ENCODE measurements at regions not wholly inside any gene's neighbourhood (a gene's known extent, or its start where the extent isn't known, plus 50 kb on each side); places are given as distances from the start of the nearest gene placed in this dataset.
A peak's percentile ranks its signal among the peaks of the same experiment; 100 is the strongest.

DNA sequence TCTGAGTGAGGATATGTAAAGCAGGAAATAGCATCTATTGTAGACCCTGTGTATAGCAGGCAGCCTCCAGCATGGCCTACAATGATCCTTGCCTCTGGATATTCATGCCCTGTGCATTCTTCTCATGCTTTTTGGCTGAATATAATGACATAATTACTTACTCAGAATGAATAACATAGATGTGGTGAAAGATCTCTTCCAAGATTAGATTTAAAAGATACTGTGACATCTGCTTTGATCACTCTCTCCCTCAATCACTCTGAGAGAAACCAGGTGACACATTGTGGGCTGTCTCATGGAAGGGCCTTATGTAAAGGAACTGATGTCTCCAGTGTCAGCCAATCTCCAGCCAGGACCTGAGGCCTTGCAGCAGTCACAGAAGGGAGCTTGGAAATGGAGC lies 376.7 kb downstream of the DNAH5 start:
- H3K4me1 ChIP-seq: no peaks in the 10 kb centered on the region
- no peak overlapping the region for H3K9ac ChIP-seq (ENCODE audit: low read depth in 2 of 2, low read length in 2 of 2)
- intact Hi-C loops (cut with DNase I): no loop called here
- no peaks in the 10 kb centered on the region for H3K36me3 ChIP-seq
- H3K27ac ChIP-seq: no peak overlapping the region
- H3K9me3 ChIP-seq: no peaks in the 10 kb centered on the region
- no peak for TF ChIP-seq CTCF (IDR thresholded peaks at IDR 0.05)
- H3K4me3 ChIP-seq: no peak overlapping the region
- no peaks in the 10 kb centered on the region for H3K27me3 ChIP-seq
- no peak for DNase-seq

DNA sequence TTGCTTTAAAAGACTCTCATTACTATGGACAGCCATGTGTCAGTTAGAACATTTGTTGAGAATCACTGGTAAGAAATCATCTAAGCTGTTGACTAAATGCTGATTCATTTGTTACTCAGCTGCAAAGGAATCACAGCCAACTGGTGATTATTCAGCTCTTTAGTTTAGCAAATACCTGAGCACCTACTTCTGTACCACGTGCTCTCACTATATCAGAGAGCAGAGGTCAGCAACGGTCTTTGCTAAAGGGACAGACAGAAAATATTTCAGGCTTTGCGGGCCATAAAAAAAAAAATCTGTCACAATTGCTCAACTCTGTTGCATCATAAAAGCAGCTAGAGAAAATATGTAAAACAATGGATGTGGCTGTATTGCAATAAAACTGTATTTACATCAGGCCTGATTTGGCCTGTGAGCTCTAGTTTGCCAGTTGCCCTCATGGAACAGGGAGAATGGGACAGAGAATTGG lies 377.6 kb downstream of the DNAH5 start:
- no peaks in the 10 kb centered on the region for H3K36me3 ChIP-seq

GRCh38 chr5:13558408-13558807 lies 386.1 kb downstream of the DNAH5 start:
- Histone ChIP-seq H3K9me3 (no peaks in the 10 kb centered on the region), H3K9ac (ENCODE audit: low read depth in 2 of 2, low read length in 2 of 2) (no peak overlapping the region), H3K4me3 (no peak overlapping the region), H3K27ac (no peak overlapping the region), H3K27me3 (no peaks in the 10 kb centered on the region), H3K36me3 (no peaks in the 10 kb centered on the region), H3K4me1 (no peaks in the 10 kb centered on the region)
- intact Hi-C loops (cut with DNase I): no loop called here
- no peak for DNase-seq
- no peak for TF ChIP-seq CTCF (IDR thresholded peaks at IDR 0.05)

More for the DNA sequence above, 377.6 kb downstream of the DNAH5 start:
- DNase-seq: peak; percentile 19
- H3K4me3 ChIP-seq: no peak overlapping the region
- H3K4me1 ChIP-seq: no peaks in the 10 kb centered on the region
- H3K9ac ChIP-seq (ENCODE audit: low read depth in 2 of 2, low read length in 2 of 2): no peak overlapping the region
- TF ChIP-seq CTCF (IDR thresholded peaks at IDR 0.05): no peak
- H3K9me3 ChIP-seq: no peaks in the 10 kb centered on the region
- intact Hi-C loops (cut with DNase I): no loop called here
- H3K27me3 ChIP-seq: no peaks in the 10 kb centered on the region
- no peak overlapping the region for H3K27ac ChIP-seq

DNA sequence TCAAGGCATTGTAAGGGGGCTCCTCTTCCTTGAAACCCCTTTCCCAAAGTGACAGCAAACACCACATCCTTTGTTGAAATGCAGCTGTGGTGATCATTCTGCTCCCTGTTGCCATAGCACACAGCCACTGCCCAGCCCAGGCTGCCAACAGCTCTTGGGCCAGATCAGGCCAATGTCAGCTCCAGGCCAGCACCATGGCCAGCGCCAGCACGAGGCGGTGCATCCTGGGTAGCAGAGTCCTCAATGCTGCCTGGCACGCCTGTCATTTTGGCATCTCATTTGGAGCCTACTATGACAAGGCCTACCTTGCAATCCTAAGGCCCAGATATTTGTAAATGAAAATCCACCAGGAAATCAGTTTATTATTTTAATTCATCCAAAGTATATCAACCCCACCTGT lies 390.6 kb downstream of the DNAH5 start:
- no peaks in the 10 kb centered on the region for H3K27me3 ChIP-seq
- no peak for TF ChIP-seq CTCF (IDR thresholded peaks at IDR 0.05)
- intact Hi-C loops (cut with DNase I): no loop called here
- no peak overlapping the region for H3K9ac ChIP-seq (ENCODE audit: low read depth in 2 of 2, low read length in 2 of 2)
- H3K9me3 ChIP-seq: no peaks in the 10 kb centered on the region
- DNase-seq: no peak
- H3K4me3 ChIP-seq: no peak overlapping the region
- no peaks in the 10 kb centered on the region for H3K4me1 ChIP-seq
- H3K27ac ChIP-seq: no peak overlapping the region
- no peaks in the 10 kb centered on the region for H3K36me3 ChIP-seq

GRCh38 chr5:13552361-13552760 lies 392.1 kb downstream of the DNAH5 start:
- Histone ChIP-seq H3K4me1 (no peaks in the 10 kb centered on the region), H3K27me3 (no peaks in the 10 kb centered on the region), H3K9ac (ENCODE audit: low read depth in 2 of 2, low read length in 2 of 2) (no peak overlapping the region), H3K9me3 (no peaks in the 10 kb centered on the region), H3K36me3 (no peaks in the 10 kb centered on the region), H3K27ac (no peak overlapping the region), H3K4me3 (no peak overlapping the region)
- no peak for DNase-seq
- TF ChIP-seq CTCF (IDR thresholded peaks at IDR 0.05): no peak
- intact Hi-C loops (cut with DNase I): no loop called here

- TF ChIP-seq CTCF (IDR thresholded peaks at IDR 0.05): no peak
- intact Hi-C loops (cut with DNase I): no loop called here
- H3K4me3 ChIP-seq: no peak overlapping the region
- H3K27me3 ChIP-seq: no peaks in the 10 kb centered on the region
- H3K9ac ChIP-seq (ENCODE audit: low read depth in 2 of 2, low read length in 2 of 2): no peak overlapping the region
- H3K27ac ChIP-seq: no peak overlapping the region
- no peaks in the 10 kb centered on the region for H3K36me3 ChIP-seq
- no peak for DNase-seq
- H3K4me1 ChIP-seq: no peaks in the 10 kb centered on the region
- no peaks in the 10 kb centered on the region for H3K9me3 ChIP-seq
These were observed 392.8 kb downstream of the DNAH5 start for GRCh38 chr5:13551645-13552044.

All from colonic mucosa (tissue), 4 donors.